ENCODE measurements at regions not wholly inside any gene's neighbourhood (a gene's known extent, or its start where the extent isn't known, plus 50 kb on each side); places are given as distances from the start of the nearest gene placed in this dataset.

GRCh38 chr5:42970636-42971559 is 69.2 kb downstream of the ANXA2R start:
- TF ChIP-seq CTCF (IDR thresholded peaks at IDR 0.05; ENCODE audit: insufficient read depth, low read depth, low read length) (no peak), EZH2 (IDR thresholded peaks at IDR 0.05; ENCODE audit: insufficient read depth, low read length) (no peak)
